ENCODE measurements at regions not wholly inside any gene's neighbourhood (a gene's known extent, or its start where the extent isn't known, plus 50 kb on each side); places are given as distances from the start of the nearest gene placed in this dataset.

DNA sequence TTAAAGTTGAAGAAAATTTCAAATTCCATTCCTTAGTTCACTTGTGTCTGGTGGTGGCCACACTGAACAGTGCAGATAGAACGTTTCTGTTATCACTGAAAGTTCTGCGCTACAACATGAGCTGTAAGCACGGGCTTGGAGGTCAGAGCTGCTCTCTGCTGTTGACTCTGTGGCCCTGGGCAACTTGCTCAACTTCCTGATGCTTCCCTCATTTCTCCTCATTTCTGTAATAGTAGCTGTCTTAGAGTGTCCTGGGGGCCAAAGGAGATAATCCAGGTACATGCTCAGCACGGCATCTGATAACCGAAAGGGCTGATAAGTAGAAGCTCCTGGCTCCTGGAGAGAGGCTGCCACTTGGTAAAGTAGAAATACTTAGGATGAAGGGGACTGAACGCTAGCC lies 92.3 kb upstream of the DUSP5 start:
- no peak for TF ChIP-seq ZNF121 (CRISPR knock-in tag; conservative IDR thresholded peaks at IDR 0.05)
- TF ChIP-seq, protein P1, sequence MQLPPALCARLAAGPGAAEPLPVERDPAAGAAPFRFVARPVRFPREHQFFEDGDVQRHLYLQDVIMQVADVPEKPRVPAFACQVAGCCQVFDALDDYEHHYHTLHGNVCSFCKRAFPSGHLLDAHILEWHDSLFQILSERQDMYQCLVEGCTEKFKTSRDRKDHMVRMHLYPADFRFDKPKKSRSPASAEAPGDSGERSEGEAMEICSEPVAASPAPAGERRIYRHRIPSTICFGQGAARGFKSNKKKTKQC (CRISPR knock-in tag; IDR thresholded peaks at IDR 0.05) = no peak
- TF ChIP-seq, protein P2, sequence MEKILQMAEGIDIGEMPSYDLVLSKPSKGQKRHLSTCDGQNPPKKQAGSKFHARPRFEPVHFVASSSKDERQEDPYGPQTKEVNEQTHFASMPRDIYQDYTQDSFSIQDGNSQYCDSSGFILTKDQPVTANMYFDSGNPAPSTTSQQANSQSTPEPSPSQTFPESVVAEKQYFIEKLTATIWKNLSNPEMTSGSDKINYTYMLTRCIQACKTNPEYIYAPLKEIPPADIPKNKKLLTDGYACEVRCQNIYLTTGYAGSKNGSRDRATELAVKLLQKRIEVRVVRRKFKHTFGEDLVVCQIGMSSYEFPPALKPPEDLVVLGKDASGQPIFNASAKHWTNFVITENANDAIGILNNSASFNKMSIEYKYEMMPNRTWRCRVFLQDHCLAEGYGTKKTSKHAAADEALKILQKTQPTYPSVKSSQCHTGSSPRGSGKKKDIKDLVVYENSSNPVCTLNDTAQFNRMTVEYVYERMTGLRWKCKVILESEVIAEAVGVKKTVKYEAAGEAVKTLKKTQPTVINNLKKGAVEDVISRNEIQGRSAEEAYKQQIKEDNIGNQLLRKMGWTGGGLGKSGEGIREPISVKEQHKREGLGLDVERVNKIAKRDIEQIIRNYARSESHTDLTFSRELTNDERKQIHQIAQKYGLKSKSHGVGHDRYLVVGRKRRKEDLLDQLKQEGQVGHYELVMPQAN (IDR thresholded peaks at IDR 0.05; ENCODE audit: borderline replicate concordance) = no peak
- TF ChIP-seq POLR2A (conservative IDR thresholded peaks at IDR 0.05) = no peak
- TF ChIP-seq TAF1 (IDR thresholded peaks at IDR 0.05; ENCODE audit: control insufficient read depth, extremely low read depth, insufficient read depth, low read length, severe bottlenecking) = no peak

All from K562 (cell line).